ENCODE measurements at regions not wholly inside any gene's neighbourhood (a gene's known extent, or its start where the extent isn't known, plus 50 kb on each side); places are given as distances from the start of the nearest gene placed in this dataset.

- BruUV-seq (replicated peaks) = TSS peak; percentile 91
- H3K9me3 ChIP-seq (ENCODE audit: low read length) = peaks cover 18% of the 10 kb centered on the region; the same call in 1 of the 2 replicates
- TF ChIP-seq EZH2phosphoT487 (IDR thresholded peaks at IDR 0.05; ENCODE audit: borderline replicate concordance, low read depth, low read length) (no peak), CTCF (conservative IDR thresholded peaks at IDR 0.05; ENCODE audit: low read length) (no peak; the same call in 1 of the 2 replicates)
- peaks cover 18% of the 10 kb centered on the region; the same call in 1 of the 2 replicates for H3K79me2 ChIP-seq (ENCODE audit: insufficient read depth, low read depth, low read length)
- peak overlapping the region; percentile 99 for H3K27ac ChIP-seq (ENCODE audit: low read depth, low read length, poor library complexity, severe bottlenecking)
- peak overlapping the region; percentile 68; the same call in 1 of the 2 replicates for H2AFZ ChIP-seq (ENCODE audit: low read length)
- DNase-seq (ENCODE audit: low spot score) = peak; percentile 96
- CTCF ChIA-PET (ENCODE audit: unreplicated experiment) = interaction anchor here (0.8 to 3.2 kb wide), 8 partner anchors 40 to 552 kb away, joined by 3 to 16 read pairs (median 4); partner anchors contain the start of gene BTG1
- H3K4me2 ChIP-seq (ENCODE audit: low read length) = peak overlapping the region; percentile 92
- POLR2A ChIA-PET = interaction anchor here (0.5 to 5.7 kb wide), 52 partner anchors 8 to 1106 kb away, joined by 3 to 86 read pairs (median 4); partner anchors contain the start of gene BTG1
- H4K20me1 ChIP-seq (ENCODE audit: insufficient read depth, low read length) = no peaks in the 10 kb centered on the region
- H3K9me2 ChIP-seq (ENCODE audit: insufficient read depth, low read length) = no peaks in the 10 kb centered on the region
- peaks cover 14% of the 10 kb centered on the region for H3K36me3 ChIP-seq (ENCODE audit: insufficient read depth, low read length)
- H3K4me3 ChIP-seq (ENCODE audit: low read depth, low read length, poor library complexity, severe bottlenecking) = peak overlapping the region; percentile 70
- peaks cover 69% of the 10 kb centered on the region for H3K4me1 ChIP-seq (ENCODE audit: insufficient read depth, low read length, poor library complexity, severe bottlenecking)
- intact Hi-C loops (cut with micrococcal nuclease; ENCODE audit: unreplicated experiment) = loop anchor here (1.0 to 10.0 kb wide), 8 partner anchors 40 to 329 kb away; no protein-coding TSS in a partner anchor
Measured at GRCh38 chr12:92363295-92364146, 217.9 kb upstream of the BTG1 start.

- Histone ChIP-seq H3K4me3 (ENCODE audit: low read depth, low read length, poor library complexity, severe bottlenecking) (peak overlapping the region; percentile 70), H2AFZ (ENCODE audit: low read length) (peak overlapping the region; percentile 10; the same call in 1 of the 2 replicates), H3K4me2 (ENCODE audit: low read length) (peak overlapping the region; percentile 92), H3K36me3 (ENCODE audit: insufficient read depth, low read length) (peaks cover 14% of the 10 kb centered on the region), H4K20me1 (ENCODE audit: insufficient read depth, low read length) (no peaks in the 10 kb centered on the region), H3K79me2 (ENCODE audit: insufficient read depth, low read depth, low read length) (peaks cover 18% of the 10 kb centered on the region; the same call in 1 of the 2 replicates), H3K4me1 (ENCODE audit: insufficient read depth, low read length, poor library complexity, severe bottlenecking) (peaks cover 69% of the 10 kb centered on the region), H3K9me3 (ENCODE audit: low read length) (peaks cover 18% of the 10 kb centered on the region; the same call in 1 of the 2 replicates), H3K27ac (ENCODE audit: low read depth, low read length, poor library complexity, severe bottlenecking) (peak overlapping the region; percentile 99), H3K9me2 (ENCODE audit: insufficient read depth, low read length) (no peaks in the 10 kb centered on the region)
- peak; percentile 85 for DNase-seq (ENCODE audit: low spot score)
- POLR2A ChIA-PET = interaction anchor here (0.5 to 5.7 kb wide), 37 partner anchors 11 to 1076 kb away, joined by 3 to 86 read pairs (median 5); partner anchors contain the start of gene BTG1
- TF ChIP-seq EZH2phosphoT487 (IDR thresholded peaks at IDR 0.05; ENCODE audit: borderline replicate concordance, low read depth, low read length) (no peak), CTCF (conservative IDR thresholded peaks at IDR 0.05; ENCODE audit: low read length) (no peak)
- intact Hi-C loops (cut with micrococcal nuclease; ENCODE audit: unreplicated experiment) = loop anchor here (1.0 to 10.0 kb wide), 6 partner anchors 41 to 328 kb away; no protein-coding TSS in a partner anchor
- no TSS peak for BruUV-seq (replicated peaks)
- CTCF ChIA-PET (ENCODE audit: unreplicated experiment) = interaction anchor here (0.8 to 3.2 kb wide), 8 partner anchors 41 to 551 kb away, joined by 3 to 16 read pairs (median 4); partner anchors contain the start of gene BTG1
Measured at GRCh38 chr12:92362785-92363184, 217.1 kb upstream of the BTG1 start.

Measured in OCI-LY7 (cell line).